ENCODE measurements at regions not wholly inside any gene's neighbourhood (a gene's known extent, or its start where the extent isn't known, plus 50 kb on each side); places are given as distances from the start of the nearest gene placed in this dataset.

DNA sequence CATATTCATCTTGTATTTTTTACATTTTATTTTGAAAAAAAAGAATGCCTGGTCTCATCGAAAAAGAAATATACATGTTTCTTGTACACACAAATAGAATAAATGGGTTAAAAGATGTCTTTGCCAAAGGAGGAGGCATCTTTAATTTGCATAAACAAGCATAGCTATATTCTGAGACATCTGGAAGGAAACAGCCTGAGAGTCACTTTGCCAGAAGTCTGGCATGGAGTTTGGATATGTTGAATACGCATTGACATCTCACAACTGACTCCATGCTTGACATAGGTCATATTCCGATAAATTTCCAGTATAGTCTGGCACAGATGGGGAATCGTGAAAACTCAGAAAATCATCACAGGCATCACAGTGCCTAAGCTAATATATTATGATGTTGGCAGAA, 1317.5 kb upstream of the CELF4 start:
- Histone ChIP-seq H3K79me2 (ENCODE audit: insufficient read depth, low read length) (no peaks in the 10 kb centered on the region), H3K4me3 (ENCODE audit: low read depth, low read length, poor library complexity, severe bottlenecking) (no peak overlapping the region), H3K4me2 (ENCODE audit: low read length) (no peak overlapping the region), H3K9me3 (ENCODE audit: low read length) (no peaks in the 10 kb centered on the region), H2AFZ (ENCODE audit: low read length) (no peak overlapping the region), H3K27ac (ENCODE audit: low read depth, low read length, poor library complexity, severe bottlenecking) (no peak overlapping the region), H4K20me1 (ENCODE audit: insufficient read depth, low read length) (no peaks in the 10 kb centered on the region), H3F3A (ENCODE audit: insufficient read depth, low read length) (no peaks in the 10 kb centered on the region), H3K9me2 (ENCODE audit: low read depth, low read length) (no peaks in the 10 kb centered on the region), H3K4me1 (ENCODE audit: insufficient read depth, low read length, severe bottlenecking) (no peaks in the 10 kb centered on the region), H3K27me3 (ENCODE audit: insufficient read depth, low read length) (no peaks in the 10 kb centered on the region), H3K9ac (ENCODE audit: low read length) (no peak overlapping the region), H3K36me3 (ENCODE audit: insufficient read depth, low read length) (no peaks in the 10 kb centered on the region)
- TF ChIP-seq, protein P1, sequence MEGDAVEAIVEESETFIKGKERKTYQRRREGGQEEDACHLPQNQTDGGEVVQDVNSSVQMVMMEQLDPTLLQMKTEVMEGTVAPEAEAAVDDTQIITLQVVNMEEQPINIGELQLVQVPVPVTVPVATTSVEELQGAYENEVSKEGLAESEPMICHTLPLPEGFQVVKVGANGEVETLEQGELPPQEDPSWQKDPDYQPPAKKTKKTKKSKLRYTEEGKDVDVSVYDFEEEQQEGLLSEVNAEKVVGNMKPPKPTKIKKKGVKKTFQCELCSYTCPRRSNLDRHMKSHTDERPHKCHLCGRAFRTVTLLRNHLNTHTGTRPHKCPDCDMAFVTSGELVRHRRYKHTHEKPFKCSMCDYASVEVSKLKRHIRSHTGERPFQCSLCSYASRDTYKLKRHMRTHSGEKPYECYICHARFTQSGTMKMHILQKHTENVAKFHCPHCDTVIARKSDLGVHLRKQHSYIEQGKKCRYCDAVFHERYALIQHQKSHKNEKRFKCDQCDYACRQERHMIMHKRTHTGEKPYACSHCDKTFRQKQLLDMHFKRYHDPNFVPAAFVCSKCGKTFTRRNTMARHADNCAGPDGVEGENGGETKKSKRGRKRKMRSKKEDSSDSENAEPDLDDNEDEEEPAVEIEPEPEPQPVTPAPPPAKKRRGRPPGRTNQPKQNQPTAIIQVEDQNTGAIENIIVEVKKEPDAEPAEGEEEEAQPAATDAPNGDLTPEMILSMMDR (IDR thresholded peaks at IDR 0.05; ENCODE audit: low read length): no peak
- no peak for TF ChIP-seq EZH2 (IDR thresholded peaks at IDR 0.05; ENCODE audit: borderline replicate concordance, low read length)

DNA sequence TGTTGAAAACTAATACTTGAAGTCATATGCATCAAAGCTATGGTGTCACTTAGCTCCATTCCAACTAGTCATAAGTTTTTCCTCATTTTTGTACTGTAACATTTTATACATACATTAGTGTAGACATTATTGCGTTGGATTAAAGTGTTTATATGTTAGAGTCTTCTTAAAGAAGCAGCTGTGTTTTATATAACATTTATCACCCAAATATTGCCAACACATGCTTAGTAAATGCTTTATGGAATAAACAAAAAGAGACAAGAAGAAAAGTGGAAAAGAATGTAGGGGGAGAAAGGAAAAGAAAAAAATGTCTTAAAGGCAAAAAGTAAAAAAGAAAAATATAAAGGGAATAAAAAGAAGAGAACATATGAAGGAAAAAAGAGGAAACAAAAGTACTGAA, 1314.3 kb upstream of the CELF4 start:
- no peak overlapping the region for H3K9ac ChIP-seq (ENCODE audit: low read length)
- H3F3A ChIP-seq (ENCODE audit: insufficient read depth, low read length): no peaks in the 10 kb centered on the region
- no peak overlapping the region for H2AFZ ChIP-seq (ENCODE audit: low read length)
- H3K4me2 ChIP-seq (ENCODE audit: low read length): no peak overlapping the region
- no peak overlapping the region for H3K4me3 ChIP-seq (ENCODE audit: low read depth, low read length, poor library complexity, severe bottlenecking)
- no peaks in the 10 kb centered on the region for H3K4me1 ChIP-seq (ENCODE audit: insufficient read depth, low read length, severe bottlenecking)
- no peaks in the 10 kb centered on the region for H3K9me3 ChIP-seq (ENCODE audit: low read length)
- no peaks in the 10 kb centered on the region for H3K36me3 ChIP-seq (ENCODE audit: insufficient read depth, low read length)
- no peaks in the 10 kb centered on the region for H3K79me2 ChIP-seq (ENCODE audit: insufficient read depth, low read length)
- TF ChIP-seq EZH2 (IDR thresholded peaks at IDR 0.05; ENCODE audit: borderline replicate concordance, low read length): no peak
- TF ChIP-seq, protein P1 (IDR thresholded peaks at IDR 0.05; ENCODE audit: low read length): no peak
- no peaks in the 10 kb centered on the region for H3K9me2 ChIP-seq (ENCODE audit: low read depth, low read length)
- H3K27ac ChIP-seq (ENCODE audit: low read depth, low read length, poor library complexity, severe bottlenecking): no peak overlapping the region
- H4K20me1 ChIP-seq (ENCODE audit: insufficient read depth, low read length): no peaks in the 10 kb centered on the region
- H3K27me3 ChIP-seq (ENCODE audit: insufficient read depth, low read length): no peaks in the 10 kb centered on the region

DNA sequence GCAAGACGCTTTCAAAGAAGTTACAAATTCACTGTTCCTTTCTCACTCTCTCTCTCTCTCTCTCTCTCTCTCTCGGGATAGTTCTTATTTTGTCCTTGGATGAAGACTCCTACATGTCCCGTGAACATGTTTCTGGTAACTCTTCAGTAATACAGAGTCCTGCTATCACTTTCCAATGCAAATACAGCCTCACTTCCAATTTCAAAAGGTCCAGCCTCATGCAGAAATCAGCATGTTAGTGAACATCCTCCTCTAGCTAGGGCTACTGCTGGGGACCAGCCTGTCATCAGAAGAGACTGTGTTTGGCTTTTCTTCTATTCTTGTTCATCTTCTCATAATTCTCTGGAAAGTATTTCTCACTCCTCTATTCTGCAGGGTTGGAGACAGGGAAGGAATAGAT, 1306.7 kb upstream of the CELF4 start:
- H3K27me3 ChIP-seq (ENCODE audit: insufficient read depth, low read length): no peaks in the 10 kb centered on the region
- no peaks in the 10 kb centered on the region for H3K36me3 ChIP-seq (ENCODE audit: insufficient read depth, low read length)
- H3K9me3 ChIP-seq (ENCODE audit: low read length): no peaks in the 10 kb centered on the region
- no peaks in the 10 kb centered on the region for H3K79me2 ChIP-seq (ENCODE audit: insufficient read depth, low read length)
- no peaks in the 10 kb centered on the region for H3F3A ChIP-seq (ENCODE audit: insufficient read depth, low read length)
- TF ChIP-seq, protein P1 (IDR thresholded peaks at IDR 0.05; ENCODE audit: low read length): no peak
- TF ChIP-seq EZH2 (IDR thresholded peaks at IDR 0.05; ENCODE audit: borderline replicate concordance, low read length): no peak
- H4K20me1 ChIP-seq (ENCODE audit: insufficient read depth, low read length): no peaks in the 10 kb centered on the region
- no peak overlapping the region for H3K4me3 ChIP-seq (ENCODE audit: low read depth, low read length, poor library complexity, severe bottlenecking)
- H2AFZ ChIP-seq (ENCODE audit: low read length): no peak overlapping the region
- no peaks in the 10 kb centered on the region for H3K4me1 ChIP-seq (ENCODE audit: insufficient read depth, low read length, severe bottlenecking)
- no peak overlapping the region for H3K9ac ChIP-seq (ENCODE audit: low read length)
- H3K4me2 ChIP-seq (ENCODE audit: low read length): no peak overlapping the region
- H3K9me2 ChIP-seq (ENCODE audit: low read depth, low read length): no peaks in the 10 kb centered on the region
- no peak overlapping the region for H3K27ac ChIP-seq (ENCODE audit: low read depth, low read length, poor library complexity, severe bottlenecking)
